Breast epithelium (tissue), 3 donors: ENCODE measurements at regions not wholly inside any gene's neighbourhood (a gene's known extent, or its start where the extent isn't known, plus 50 kb on each side); places are given as distances from the start of the nearest gene placed in this dataset.

Experiments used
- POLR2A ChIP-seq: fragments of 450-650 bp; IDR thresholded peaks from one replicate; pipeline ENCODE4 v1.6.1; 2016; ENCODE audit warnings: antibody characterized with exemption, mild to moderate bottlenecking, moderate library complexity
- POLR2AphosphoS5 ChIP-seq, 3 donors: sonication (generic); formaldehyde crosslinking; IDR thresholded peaks; one replicate each; pipeline ENCODE4 v1.6.1; 2017; ENCODE audit warnings: antibody characterized with exemption in 3 of 3
- TF ChIP-seq, protein P1 (sequence below), 3 donors: fragments of 450-650 bp; IDR thresholded peaks; one replicate each; pipeline ENCODE4 v1.5.1; 2016 to 2017; ENCODE audit warnings: antibody characterized with exemption in 3 of 3, mild to moderate bottlenecking in 3 of 3, moderate library complexity in 3 of 3

DNA sequence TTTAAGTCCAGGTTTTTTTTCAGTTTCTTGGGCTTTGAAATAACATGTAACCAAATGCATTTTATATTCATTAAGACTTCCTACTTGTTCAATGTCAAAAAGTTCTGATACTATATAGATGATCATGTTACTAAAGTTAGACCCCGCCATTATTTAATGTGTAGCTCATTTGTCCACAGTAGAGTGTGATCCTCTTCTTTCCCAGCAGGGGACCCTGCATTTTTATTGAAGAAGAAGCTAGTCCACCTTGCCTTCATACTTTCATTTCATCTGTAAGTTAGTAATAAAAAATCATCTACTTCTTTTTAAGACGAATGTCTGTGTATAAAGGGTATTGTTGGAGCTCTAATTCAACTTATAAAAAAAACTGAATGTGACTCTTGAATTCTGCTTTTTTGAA, 404.6 kb downstream of the SI start:
- TF ChIP-seq, protein P1, sequence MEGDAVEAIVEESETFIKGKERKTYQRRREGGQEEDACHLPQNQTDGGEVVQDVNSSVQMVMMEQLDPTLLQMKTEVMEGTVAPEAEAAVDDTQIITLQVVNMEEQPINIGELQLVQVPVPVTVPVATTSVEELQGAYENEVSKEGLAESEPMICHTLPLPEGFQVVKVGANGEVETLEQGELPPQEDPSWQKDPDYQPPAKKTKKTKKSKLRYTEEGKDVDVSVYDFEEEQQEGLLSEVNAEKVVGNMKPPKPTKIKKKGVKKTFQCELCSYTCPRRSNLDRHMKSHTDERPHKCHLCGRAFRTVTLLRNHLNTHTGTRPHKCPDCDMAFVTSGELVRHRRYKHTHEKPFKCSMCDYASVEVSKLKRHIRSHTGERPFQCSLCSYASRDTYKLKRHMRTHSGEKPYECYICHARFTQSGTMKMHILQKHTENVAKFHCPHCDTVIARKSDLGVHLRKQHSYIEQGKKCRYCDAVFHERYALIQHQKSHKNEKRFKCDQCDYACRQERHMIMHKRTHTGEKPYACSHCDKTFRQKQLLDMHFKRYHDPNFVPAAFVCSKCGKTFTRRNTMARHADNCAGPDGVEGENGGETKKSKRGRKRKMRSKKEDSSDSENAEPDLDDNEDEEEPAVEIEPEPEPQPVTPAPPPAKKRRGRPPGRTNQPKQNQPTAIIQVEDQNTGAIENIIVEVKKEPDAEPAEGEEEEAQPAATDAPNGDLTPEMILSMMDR (IDR thresholded peaks at IDR 0.05), result no peak
- TF ChIP-seq POLR2AphosphoS5 (IDR thresholded peaks at IDR 0.05), result no peak
- TF ChIP-seq POLR2A, result no peak
